ENCODE measurements at regions not wholly inside any gene's neighbourhood (a gene's known extent, or its start where the extent isn't known, plus 50 kb on each side); places are given as distances from the start of the nearest gene placed in this dataset.

DNA sequence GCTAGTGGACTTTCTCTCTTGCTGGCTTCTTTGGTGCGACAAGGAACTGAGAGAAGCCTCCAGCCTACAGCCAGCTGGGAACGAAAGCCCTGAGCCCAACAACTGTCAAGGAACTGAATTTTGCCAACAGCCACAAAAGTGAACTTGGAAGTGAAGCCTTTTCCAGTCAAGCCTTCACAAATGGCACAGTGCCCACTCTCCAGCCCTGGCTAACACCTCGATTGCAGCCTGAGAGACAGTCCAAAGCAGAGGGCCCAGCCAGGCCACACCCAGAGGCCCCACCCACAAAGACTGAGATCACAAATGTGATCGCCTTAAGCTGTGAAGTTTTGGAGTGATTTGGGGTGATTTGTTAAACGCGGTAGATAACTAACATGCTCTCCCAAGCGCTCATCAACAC is 244.6 kb upstream of the SDK2 start:
- WGBS, 2 donors: 79 to 86% methylated on average over 7 of the region's 7 CpGs
- no peak for DNase-seq
- no peak overlapping the region for H3K4me3 ChIP-seq
- TF ChIP-seq POLR2A (IDR thresholded peaks at IDR 0.05) (no peak), CTCF (IDR thresholded peaks at IDR 0.05) (no peak)
- H3K4me1 ChIP-seq: no peaks in the 10 kb centered on the region
- intact Hi-C loops (cut with DNase I; ENCODE audit: low total_unique reads): no loop called here
- H3K36me3 ChIP-seq (ENCODE audit: low read depth, missing control alignments): no peaks in the 10 kb centered on the region
- no peaks in the 10 kb centered on the region for H3K27me3 ChIP-seq
- H3K9me3 ChIP-seq: no peaks in the 10 kb centered on the region
- H3K27ac ChIP-seq: no peak overlapping the region

DNA sequence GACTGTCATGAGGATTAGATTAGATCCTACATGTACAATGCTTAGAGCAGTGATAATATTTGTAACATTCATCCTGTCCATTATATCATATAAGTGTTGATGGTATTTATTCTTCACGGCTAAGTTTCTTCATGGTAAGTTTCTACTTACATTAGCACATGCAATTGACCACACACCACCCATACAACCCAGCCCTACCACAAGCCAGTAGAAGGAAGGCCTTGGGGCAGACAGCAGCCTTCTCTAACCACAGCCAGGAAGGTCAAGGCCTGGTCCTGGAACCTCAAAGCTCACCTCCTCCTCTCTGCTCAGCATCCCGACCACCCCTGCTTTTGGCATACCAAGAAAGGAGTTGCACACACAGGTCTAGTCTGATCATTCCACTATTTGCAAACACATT is 245.2 kb upstream of the SDK2 start:
- H3K36me3 ChIP-seq (ENCODE audit: low read depth, missing control alignments): no peaks in the 10 kb centered on the region
- H3K4me3 ChIP-seq: no peak overlapping the region
- TF ChIP-seq POLR2A (IDR thresholded peaks at IDR 0.05) (no peak), CTCF (IDR thresholded peaks at IDR 0.05) (no peak)
- H3K27ac ChIP-seq: no peak overlapping the region
- H3K27me3 ChIP-seq: no peaks in the 10 kb centered on the region
- H3K9me3 ChIP-seq: no peaks in the 10 kb centered on the region
- DNase-seq: no peak
- intact Hi-C loops (cut with DNase I; ENCODE audit: low total_unique reads): no loop called here
- H3K4me1 ChIP-seq: no peaks in the 10 kb centered on the region
- WGBS, 2 donors: 77 to 85% methylated on average over 2 of the region's 2 CpGs

GRCh38 chr17:73890831-73891405 is 246.7 kb upstream of the SDK2 start:
- Histone ChIP-seq H3K27ac (no peak overlapping the region), H3K4me1 (no peaks in the 10 kb centered on the region), H3K9me3 (no peaks in the 10 kb centered on the region), H3K27me3 (no peaks in the 10 kb centered on the region), H3K36me3 (ENCODE audit: low read depth, missing control alignments) (no peaks in the 10 kb centered on the region), H3K4me3 (no peak overlapping the region)
- intact Hi-C loops (cut with DNase I; ENCODE audit: low total_unique reads): no loop called here
- TF ChIP-seq POLR2A (IDR thresholded peaks at IDR 0.05) (no peak), CTCF (IDR thresholded peaks at IDR 0.05) (no peak)
- WGBS, 2 donors: 71 to 76% methylated on average over 8 of the region's 8 CpGs
- DNase-seq: no peak

GRCh38 chr17:73895157-73895556 is 250.9 kb upstream of the SDK2 start:
- Histone ChIP-seq H3K36me3 (ENCODE audit: low read depth, missing control alignments) (no peaks in the 10 kb centered on the region), H3K9me3 (no peaks in the 10 kb centered on the region), H3K27me3 (no peaks in the 10 kb centered on the region), H3K27ac (no peak overlapping the region), H3K4me3 (no peak overlapping the region), H3K4me1 (no peaks in the 10 kb centered on the region)
- TF ChIP-seq CTCF (IDR thresholded peaks at IDR 0.05) (no peak), POLR2A (IDR thresholded peaks at IDR 0.05) (no peak)
- no peak for DNase-seq
- WGBS, 2 donors: 72 to 78% methylated on average over 6 of the region's 6 CpGs
- intact Hi-C loops (cut with DNase I; ENCODE audit: low total_unique reads): no loop called here

- no peak for DNase-seq
- intact Hi-C loops (cut with DNase I; ENCODE audit: low total_unique reads): no loop called here
- WGBS, 2 donors: 57 to 68% methylated on average over 4 of the region's 4 CpGs
- no peak for TF ChIP-seq CTCF (IDR thresholded peaks at IDR 0.05)
- no peak for TF ChIP-seq POLR2A (IDR thresholded peaks at IDR 0.05)
- no peak overlapping the region for H3K27ac ChIP-seq
- no peaks in the 10 kb centered on the region for H3K4me1 ChIP-seq
- no peaks in the 10 kb centered on the region for H3K9me3 ChIP-seq
- H3K36me3 ChIP-seq (ENCODE audit: low read depth, missing control alignments): no peaks in the 10 kb centered on the region
- no peaks in the 10 kb centered on the region for H3K27me3 ChIP-seq
- no peak overlapping the region for H3K4me3 ChIP-seq
These were observed 252.7 kb upstream of the SDK2 start for GRCh38 chr17:73896966-73897365.

All from testis (tissue), 2 donors.